Lower leg skin (tissue), 4 donors: ENCODE measurements at regions not wholly inside any gene's neighbourhood (a gene's known extent, or its start where the extent isn't known, plus 50 kb on each side); places are given as distances from the start of the nearest gene placed in this dataset.

Experiments
- DNase-seq, 2 donors: peaks; one replicate each; pipeline ENCODE4 v3.0.0-alpha.2; 2019; ENCODE audit warnings: low spot score in 2 of 2
- H3K4me3 ChIP-seq: fragments of 200-600 bp; sonication (generic); 2 replicates; pipeline ENCODE4 v1.5.1; 2017; ENCODE audit warnings: mild to moderate bottlenecking, low read depth; ENCODE audit not compliant: poor library complexity, severe bottlenecking
- CTCF ChIP-seq, 3 donors: fragments of 450-650 bp; IDR thresholded peaks; one replicate each; pipeline ENCODE4 v1.5.1; 2016; ENCODE audit warnings: antibody characterized with exemption in 3 of 3, mild to moderate bottlenecking in 3 of 3, moderate library complexity in 2 of 3
- POLR2A ChIP-seq, 2 donors: fragments of 450-650 bp; IDR thresholded peaks; one replicate each; pipeline ENCODE4 v1.6.1; 2016 to 2017; ENCODE audit warnings: antibody characterized with exemption in 2 of 2, mild to moderate bottlenecking in 1 of 2, moderate library complexity in 1 of 2
- WGBS, 2 donors: methylation state at CpG; one replicate each; pipeline ENCODE4 v1.1.5; 2018; 5-methylcytosine and 5-hydroxymethylcytosine counted together
- intact Hi-C: fragments of 100-400 bp; cut with DNase I; formaldehyde crosslinking; loops from one replicate; pipeline ENCODE4 v1.15.0; 2023; ENCODE audit warnings: low total_unique reads

GRCh38 chr6:142679907-142680700 lies 264.9 kb downstream of the HIVEP2 start:
- intact Hi-C loops = no loop called here
- TF ChIP-seq POLR2A (IDR thresholded peaks at IDR 0.05) (no peak), CTCF (IDR thresholded peaks at IDR 0.05) (no peak)
- DNase-seq = peak in 1 of 2 donors; percentile 35
- H3K4me3 ChIP-seq = no peak overlapping the region
- 19 to 23% methylated on average over 4 of the region's 4 CpGs for WGBS, 2 donors

- no peak for DNase-seq
- no peak for TF ChIP-seq POLR2A (IDR thresholded peaks at IDR 0.05)
- no peak for TF ChIP-seq CTCF (IDR thresholded peaks at IDR 0.05)
- no peak overlapping the region for H3K4me3 ChIP-seq
- WGBS, 2 donors = 92 to 97% methylated on average over 5 of the region's 5 CpGs
- intact Hi-C loops = no loop called here
Observed at GRCh38 chr6:142681099-142681498, 263.9 kb downstream of the HIVEP2 start.

- TF ChIP-seq POLR2A (IDR thresholded peaks at IDR 0.05) = no peak
- no peak for TF ChIP-seq CTCF (IDR thresholded peaks at IDR 0.05)
- intact Hi-C loops = no loop called here
- no peak overlapping the region for H3K4me3 ChIP-seq
- DNase-seq = peak in 1 of 2 donors; percentile 31
- 65 to 71% methylated on average over 2 of the region's 2 CpGs for WGBS, 2 donors
Observed at GRCh38 chr6:142682985-142683384, 262.0 kb downstream of the HIVEP2 start.

- intact Hi-C loops = no loop called here
- no peak for TF ChIP-seq CTCF (IDR thresholded peaks at IDR 0.05)
- no peak for TF ChIP-seq POLR2A (IDR thresholded peaks at IDR 0.05)
- DNase-seq = no peak
- WGBS, 2 donors = 51 to 55% methylated on average over 6 of the region's 6 CpGs
- no peak overlapping the region for H3K4me3 ChIP-seq
Observed at GRCh38 chr6:142683714-142684141, 261.2 kb downstream of the HIVEP2 start.

- TF ChIP-seq POLR2A (IDR thresholded peaks at IDR 0.05) (no peak), CTCF (IDR thresholded peaks at IDR 0.05) (no peak)
- WGBS, 2 donors = 94 to 97% methylated on average over 1 of the region's 1 CpG
- H3K4me3 ChIP-seq = no peak overlapping the region
- DNase-seq = no peak
- intact Hi-C loops = no loop called here
Observed at GRCh38 chr6:142684371-142684770, 260.6 kb downstream of the HIVEP2 start.
